BLaER1 treated with 17β-estradiol and CSF1 and Interleukin-3, amounts not matched to agents 10 nM and 100 nM (cell line): ENCODE measurements at regions not wholly inside any gene's neighbourhood (a gene's known extent, or its start where the extent isn't known, plus 50 kb on each side); places are given as distances from the start of the nearest gene placed in this dataset.

ENCODE experiments used
- H3K27ac ChIP-seq, 11 experiments: shearing (Covaris generic); formaldehyde crosslinking; 2 replicates each; pipeline ENCODE4 v1.8.1; 2022
- H3K27me3 ChIP-seq, 11 experiments: shearing (Covaris generic); formaldehyde crosslinking; 2 replicates each; pipeline ENCODE4 v1.8.1; 2022
- H3K36me3 ChIP-seq, 11 experiments: shearing (Covaris generic); formaldehyde crosslinking; 2 replicates each; pipeline ENCODE4 v1.8.1; 2022
- H3K4me1 ChIP-seq, 10 experiments: shearing (Covaris generic); formaldehyde crosslinking; 2 replicates each; pipeline ENCODE4 v1.8.1; 2022
- H3K4me2 ChIP-seq, 11 experiments: shearing (Covaris generic); formaldehyde crosslinking; 2 replicates each; pipeline ENCODE4 v1.8.1; 2022
- H3K4me3 ChIP-seq, 10 experiments: shearing (Covaris generic); formaldehyde crosslinking; 2 replicates each; pipeline ENCODE4 v1.8.1; 2022
- H3K9ac ChIP-seq, 11 experiments: shearing (Covaris generic); formaldehyde crosslinking; 2 replicates each; pipeline ENCODE4 v1.8.1; 2022
- H3K9me3 ChIP-seq, 11 experiments: shearing (Covaris generic); formaldehyde crosslinking; replicated peaks in 1 of 11; 2 replicates each; pipeline ENCODE4 v1.8.1; 2022
- H4K20me1 ChIP-seq, 11 experiments: shearing (Covaris generic); formaldehyde crosslinking; 2 replicates each; pipeline ENCODE4 v1.8.1; 2022
- Cebpa-rat ChIP-seq, 11 experiments: shearing (Covaris generic); IDR thresholded peaks; 2 replicates each; pipeline ENCODE4 v1.8.1; 2022

GRCh38 chr12:125567581-125567980 is 502.3 kb downstream of the AACS start:
- H3K4me3 ChIP-seq: no peak overlapping the region
- H3K36me3 ChIP-seq: no peaks in the 10 kb centered on the region
- no peaks in the 10 kb centered on the region for H4K20me1 ChIP-seq
- no peak overlapping the region for H3K27ac ChIP-seq
- H3K9ac ChIP-seq: no peak overlapping the region
- H3K4me2 ChIP-seq: no peak overlapping the region
- peaks cover 0 to 28% (median 0%) of the 10 kb centered on the region in 10 experiments; a peak in 2 of 20 replicates for H3K4me1 ChIP-seq
- no peak for TF ChIP-seq Cebpa-rat (IDR thresholded peaks at IDR 0.05)
- peaks cover 0 to 7% (median 0%) of the 10 kb centered on the region in 11 experiments; a peak in 1 of 22 replicates for H3K9me3 ChIP-seq
- H3K27me3 ChIP-seq: no peaks in the 10 kb centered on the region

- H3K9me3 ChIP-seq: peaks cover 0 to 7% (median 0%) of the 10 kb centered on the region in 11 experiments; a peak in 1 of 22 replicates
- H3K27ac ChIP-seq: no peak overlapping the region
- H4K20me1 ChIP-seq: no peaks in the 10 kb centered on the region
- TF ChIP-seq Cebpa-rat (IDR thresholded peaks at IDR 0.05): no peak
- no peaks in the 10 kb centered on the region for H3K27me3 ChIP-seq
- no peak overlapping the region for H3K9ac ChIP-seq
- H3K4me3 ChIP-seq: no peak overlapping the region
- peaks cover 0 to 28% (median 0%) of the 10 kb centered on the region in 10 experiments; a peak in 2 of 20 replicates for H3K4me1 ChIP-seq
- H3K4me2 ChIP-seq: no peak overlapping the region
- no peaks in the 10 kb centered on the region for H3K36me3 ChIP-seq
These were observed 503.1 kb downstream of the AACS start for GRCh38 chr12:125568306-125568705.

GRCh38 chr12:125573271-125573670 is 508.0 kb downstream of the AACS start:
- H3K9me3 ChIP-seq: peaks cover 4 to 6% (median 5%) of the 10 kb centered on the region in 11 experiments; a peak in 19 of 22 replicates
- no peak overlapping the region for H3K4me3 ChIP-seq
- TF ChIP-seq Cebpa-rat (IDR thresholded peaks at IDR 0.05): no peak
- no peak overlapping the region for H3K4me2 ChIP-seq
- H3K27ac ChIP-seq: no peak overlapping the region
- no peaks in the 10 kb centered on the region for H4K20me1 ChIP-seq
- H3K9ac ChIP-seq: no peak overlapping the region
- H3K36me3 ChIP-seq: no peaks in the 10 kb centered on the region
- no peaks in the 10 kb centered on the region for H3K27me3 ChIP-seq
- H3K4me1 ChIP-seq: peaks cover 0 to 6% (median 0%) of the 10 kb centered on the region in 10 experiments; a peak in 1 of 20 replicates

- TF ChIP-seq Cebpa-rat (IDR thresholded peaks at IDR 0.05): no peak
- no peak overlapping the region for H3K4me2 ChIP-seq
These were observed 512.1 kb downstream of the AACS start for GRCh38 chr12:125577334-125577733.

GRCh38 chr12:125579916-125580315 is 514.7 kb downstream of the AACS start:
- no peak for TF ChIP-seq Cebpa-rat (IDR thresholded peaks at IDR 0.05)
- no peaks in the 10 kb centered on the region for H3K36me3 ChIP-seq
- H3K27ac ChIP-seq: no peak overlapping the region
- H3K4me2 ChIP-seq: no peak overlapping the region
- no peaks in the 10 kb centered on the region for H3K4me1 ChIP-seq
- no peak overlapping the region for H3K9ac ChIP-seq
- no peak overlapping the region for H3K4me3 ChIP-seq
- H3K27me3 ChIP-seq: no peaks in the 10 kb centered on the region
- H4K20me1 ChIP-seq: no peaks in the 10 kb centered on the region
- H3K9me3 ChIP-seq: peaks cover 17 to 28% (median 23%) of the 10 kb centered on the region in 11 experiments; a peak in 21 of 22 replicates

More at GRCh38 chr12:125577334-125577733, 512.1 kb downstream of the AACS start:
- no peaks in the 10 kb centered on the region for H3K36me3 ChIP-seq
- no peaks in the 10 kb centered on the region for H3K4me1 ChIP-seq
- peaks cover 17 to 28% (median 23%) of the 10 kb centered on the region in 11 experiments; a peak in 21 of 22 replicates for H3K9me3 ChIP-seq
- H3K27ac ChIP-seq: no peak overlapping the region
- no peaks in the 10 kb centered on the region for H4K20me1 ChIP-seq
- H3K4me3 ChIP-seq: no peak overlapping the region
- no peak overlapping the region for H3K9ac ChIP-seq
- H3K27me3 ChIP-seq: no peaks in the 10 kb centered on the region

- Histone ChIP-seq H3K27ac (no peak overlapping the region), H3K4me2 (no peak overlapping the region), H4K20me1 (no peaks in the 10 kb centered on the region), H3K9ac (no peak overlapping the region), H3K9me3 (peaks cover 15 to 24% (median 19%) of the 10 kb centered on the region in 11 experiments; a peak in 21 of 22 replicates), H3K4me1 (peaks cover 0 to 11% (median 10%) of the 10 kb centered on the region in 10 experiments; a peak in 8 of 20 replicates), H3K4me3 (no peak overlapping the region), H3K27me3 (no peaks in the 10 kb centered on the region), H3K36me3 (no peaks in the 10 kb centered on the region)
- TF ChIP-seq Cebpa-rat (IDR thresholded peaks at IDR 0.05): no peak
These were observed 517.8 kb downstream of the AACS start for GRCh38 chr12:125583071-125583470.

GRCh38 chr12:125586441-125586840 is 521.2 kb downstream of the AACS start:
- no peak overlapping the region for H3K9ac ChIP-seq
- TF ChIP-seq Cebpa-rat (IDR thresholded peaks at IDR 0.05): no peak
- no peaks in the 10 kb centered on the region for H4K20me1 ChIP-seq
- peak overlapping the region in 10 of 11 experiments; percentile 1 to 57 (median 20); a peak in 15 of 22 replicates for H3K4me2 ChIP-seq
- H3K9me3 ChIP-seq: no peaks in the 10 kb centered on the region
- H3K27me3 ChIP-seq: no peaks in the 10 kb centered on the region
- no peak overlapping the region for H3K4me3 ChIP-seq
- no peak overlapping the region for H3K27ac ChIP-seq
- peaks cover 0 to 11% (median 10%) of the 10 kb centered on the region in 10 experiments; a peak in 8 of 20 replicates for H3K4me1 ChIP-seq
- H3K36me3 ChIP-seq: no peaks in the 10 kb centered on the region

GRCh38 chr12:125593269-125593668 is 528.0 kb downstream of the AACS start:
- no peak overlapping the region for H3K9ac ChIP-seq
- H3K4me1 ChIP-seq: no peaks in the 10 kb centered on the region
- no peaks in the 10 kb centered on the region for H4K20me1 ChIP-seq
- no peak overlapping the region for H3K27ac ChIP-seq
- no peaks in the 10 kb centered on the region for H3K27me3 ChIP-seq
- H3K4me2 ChIP-seq: no peak overlapping the region
- no peak overlapping the region for H3K4me3 ChIP-seq
- TF ChIP-seq Cebpa-rat (IDR thresholded peaks at IDR 0.05): no peak
- no peaks in the 10 kb centered on the region for H3K36me3 ChIP-seq
- peaks cover 7 to 20% (median 15%) of the 10 kb centered on the region in 11 experiments; a peak in 20 of 22 replicates for H3K9me3 ChIP-seq

- no peak for TF ChIP-seq Cebpa-rat (IDR thresholded peaks at IDR 0.05)
- Histone ChIP-seq H4K20me1 (no peaks in the 10 kb centered on the region), H3K4me1 (no peaks in the 10 kb centered on the region), H3K9ac (no peak overlapping the region), H3K4me3 (no peak overlapping the region), H3K27me3 (no peaks in the 10 kb centered on the region), H3K27ac (no peak overlapping the region), H3K4me2 (no peak overlapping the region), H3K36me3 (no peaks in the 10 kb centered on the region), H3K9me3 (peaks cover 0 to 10% (median 0%) of the 10 kb centered on the region in 11 experiments; a peak in 2 of 22 replicates)
These were observed 539.7 kb downstream of the AACS start for GRCh38 chr12:125604976-125605375.

- no peaks in the 10 kb centered on the region for H3K27me3 ChIP-seq
- no peaks in the 10 kb centered on the region for H4K20me1 ChIP-seq
- TF ChIP-seq Cebpa-rat (IDR thresholded peaks at IDR 0.05): no peak
- no peak overlapping the region for H3K27ac ChIP-seq
- H3K4me1 ChIP-seq: peaks cover 0 to 5% (median 0%) of the 10 kb centered on the region in 10 experiments; a peak in 3 of 20 replicates
- H3K4me2 ChIP-seq: no peak overlapping the region
- no peaks in the 10 kb centered on the region for H3K36me3 ChIP-seq
- no peak overlapping the region for H3K9ac ChIP-seq
- H3K9me3 ChIP-seq: peaks cover 0 to 9% (median 0%) of the 10 kb centered on the region in 11 experiments; a peak in 1 of 22 replicates
- no peak overlapping the region for H3K4me3 ChIP-seq
These were observed 541.1 kb downstream of the AACS start for GRCh38 chr12:125606312-125606711.
